GM12874 (cell line): ENCODE measurements at regions not wholly inside any gene's neighbourhood (a gene's known extent, or its start where the extent isn't known, plus 50 kb on each side); places are given as distances from the start of the nearest gene placed in this dataset.

ENCODE experiments used
- CTCF ChIP-seq: IDR thresholded peaks from 2 replicates; pipeline ENCODE4 v1.5.1; 2011; ENCODE audit warnings: low read depth, mild to moderate bottlenecking, control low read depth, low read length, moderate library complexity; ENCODE audit not compliant: insufficient read depth

- no peak for TF ChIP-seq CTCF
Observed at GRCh38 chr11:112852143-112852866, 108.9 kb upstream of the NCAM1 start.

- no peak for TF ChIP-seq CTCF
Observed at GRCh38 chr11:112856133-112856532, 105.1 kb upstream of the NCAM1 start.

- TF ChIP-seq CTCF: no peak
Observed at GRCh38 chr11:112856591-112856990, 104.6 kb upstream of the NCAM1 start.

- no peak for TF ChIP-seq CTCF
Observed at GRCh38 chr11:112858289-112859023, 102.8 kb upstream of the NCAM1 start.

GRCh38 chr11:112859787-112860186 lies 101.4 kb upstream of the NCAM1 start:
- TF ChIP-seq CTCF: no peak

GRCh38 chr11:112861356-112861755 lies 99.9 kb upstream of the NCAM1 start:
- no peak for TF ChIP-seq CTCF

- TF ChIP-seq CTCF: no peak
Observed at GRCh38 chr11:112863305-112863704, 97.9 kb upstream of the NCAM1 start.
